Frontal cortex (tissue), 3 donors: ENCODE measurements at regions not wholly inside any gene's neighbourhood (a gene's known extent, or its start where the extent isn't known, plus 50 kb on each side); places are given as distances from the start of the nearest gene placed in this dataset.

Experiments used
- DNase-seq, 2 donors: peaks; one replicate each; pipeline ENCODE4 v3.0.0; 2012; ENCODE audit warnings: low spot score in 2 of 2
- FAIRE-seq: peaks from 2 replicates; lab custom pipeline; 2012; peaks lifted over from hg19 to GRCh38; lab: Jason Lieb, UNC
- donor health status: control.
- donor health status: control.
- donor health status: control.

DNA sequence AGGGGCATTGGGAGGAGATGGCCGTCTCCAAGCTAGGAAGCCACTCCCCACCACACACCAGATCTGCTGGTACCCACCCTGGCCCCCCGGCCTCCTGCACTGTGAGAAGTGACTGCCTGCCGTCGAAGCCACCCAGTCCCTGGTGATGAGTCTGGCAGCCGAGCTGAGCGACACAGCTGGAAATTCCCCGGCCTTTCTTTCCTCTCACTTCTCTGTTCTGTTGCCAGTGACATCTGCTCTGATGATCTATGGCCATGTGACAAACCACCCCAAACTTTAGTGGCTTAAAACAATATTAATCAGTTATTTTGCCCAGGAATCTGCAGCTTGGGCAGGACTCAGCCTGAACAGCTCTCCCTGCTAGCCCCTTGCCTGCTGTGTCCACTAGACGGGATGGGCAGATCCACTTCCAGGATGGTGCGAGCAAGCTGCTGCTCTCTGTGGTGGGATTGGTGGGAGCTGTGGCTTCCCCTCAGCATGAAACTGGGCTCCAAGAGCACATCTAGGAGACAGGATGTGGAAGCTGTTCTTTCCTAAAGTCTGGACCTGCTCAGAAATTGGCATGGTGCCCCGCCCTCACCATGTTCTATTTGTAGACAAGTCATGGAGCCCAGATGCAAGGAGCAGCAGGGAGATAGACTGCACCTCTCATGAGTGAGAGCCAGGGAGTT lies 211.2 kb downstream of the GADD45G start:
- DNase-seq: no peak
- FAIRE-seq: no peak

DNA sequence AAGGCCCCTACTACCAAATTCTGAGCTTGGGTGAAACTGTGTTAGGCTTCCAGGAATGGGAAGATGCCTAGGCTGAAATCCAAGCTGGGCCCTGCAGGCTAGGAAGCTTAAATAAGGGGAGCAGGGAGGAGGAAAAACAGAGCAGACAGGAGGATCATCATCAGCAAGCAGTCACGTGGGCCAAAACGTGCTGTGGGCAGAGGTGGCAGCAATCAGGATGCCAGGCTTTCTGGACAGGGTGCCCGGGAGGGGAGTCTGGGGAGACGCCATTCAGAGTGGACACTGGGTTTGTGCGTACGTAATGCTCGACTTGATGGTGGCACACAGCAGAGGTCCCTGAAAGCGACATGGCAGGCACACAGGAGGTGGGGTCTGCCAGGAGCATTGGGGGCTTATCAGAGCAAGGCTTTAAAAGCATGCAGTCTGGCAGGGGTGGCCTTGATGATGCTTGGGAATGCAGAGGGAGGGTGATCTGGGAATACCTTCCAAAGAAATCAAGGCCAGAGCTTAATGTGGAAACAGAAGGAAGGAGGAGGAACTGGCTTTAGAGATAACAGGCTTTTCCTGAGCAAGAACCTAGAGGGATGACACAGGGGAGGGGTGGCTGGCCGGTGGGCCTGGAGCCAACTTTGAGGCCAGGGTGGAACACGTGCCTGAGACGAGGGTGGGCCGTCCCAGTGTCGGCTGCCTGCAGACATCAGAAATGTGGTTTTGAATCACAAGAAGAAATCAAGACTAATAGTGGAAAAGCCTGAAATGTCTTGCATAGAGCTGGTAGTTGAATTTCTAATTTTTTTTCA lies 212.5 kb downstream of the GADD45G start:
- FAIRE-seq: no peak

DNA sequence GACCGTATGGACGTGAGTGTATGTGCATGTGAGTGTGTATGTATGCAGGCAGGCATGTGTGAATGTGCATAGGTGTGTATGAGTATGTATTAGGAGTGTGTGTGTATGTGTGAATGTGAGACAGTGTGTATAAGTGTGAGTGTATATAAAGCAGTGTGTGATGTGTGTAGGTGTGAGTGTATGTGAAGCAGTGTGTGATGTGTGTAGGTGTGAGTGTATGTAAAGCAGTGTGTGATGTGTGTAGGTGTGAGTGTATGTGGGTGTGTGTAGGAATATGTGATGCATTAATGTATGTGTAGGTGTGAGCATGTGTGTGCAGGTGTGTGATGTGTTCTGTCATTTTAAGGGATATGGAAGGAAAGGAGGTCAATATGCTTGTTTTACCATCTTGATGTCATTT lies 215.5 kb downstream of the GADD45G start:
- FAIRE-seq (no peak), DNase-seq (no peak)

More for the DNA sequence above, 212.5 kb downstream of the GADD45G start:
- no peak for DNase-seq

DNA sequence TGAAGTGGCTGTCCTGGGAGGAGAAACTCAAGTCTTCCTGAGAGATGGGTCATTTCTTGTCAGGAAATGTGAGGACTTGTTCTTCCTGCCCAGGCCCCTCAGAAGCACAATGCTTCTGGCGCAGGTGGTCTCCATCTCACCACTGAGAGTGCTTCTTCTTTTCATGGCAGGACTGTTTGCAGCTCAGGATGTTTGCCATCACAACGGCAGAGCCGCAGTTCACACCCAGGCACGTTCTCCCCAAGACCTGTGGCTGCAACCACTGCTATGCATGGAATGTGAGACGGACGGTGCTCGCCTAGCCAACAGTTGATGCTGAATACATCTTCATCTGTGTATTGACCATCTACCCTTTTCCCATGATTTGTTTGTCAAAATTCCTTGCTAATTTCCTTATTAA lies 216.3 kb downstream of the GADD45G start:
- no peak for FAIRE-seq
- no peak for DNase-seq

DNA sequence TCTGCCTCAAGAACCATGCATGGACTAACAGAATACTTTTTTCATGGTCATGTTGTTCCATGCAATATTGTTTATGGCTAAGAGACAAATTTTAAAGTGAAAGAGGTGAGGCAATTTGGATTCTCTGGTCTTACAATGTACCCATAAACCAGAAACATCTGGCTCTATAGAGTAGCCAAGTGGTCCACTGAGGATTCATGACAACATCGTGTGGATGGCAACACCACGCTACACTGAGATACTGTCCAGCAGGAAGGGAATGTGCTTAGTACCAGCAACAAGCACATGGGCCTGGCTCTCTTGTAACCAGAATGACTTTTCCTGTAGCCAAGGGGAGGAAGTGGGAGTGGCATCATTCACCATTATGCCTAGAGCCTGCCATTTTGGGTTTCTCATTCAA lies 218.2 kb downstream of the GADD45G start:
- no peak for DNase-seq
- FAIRE-seq: no peak

DNA sequence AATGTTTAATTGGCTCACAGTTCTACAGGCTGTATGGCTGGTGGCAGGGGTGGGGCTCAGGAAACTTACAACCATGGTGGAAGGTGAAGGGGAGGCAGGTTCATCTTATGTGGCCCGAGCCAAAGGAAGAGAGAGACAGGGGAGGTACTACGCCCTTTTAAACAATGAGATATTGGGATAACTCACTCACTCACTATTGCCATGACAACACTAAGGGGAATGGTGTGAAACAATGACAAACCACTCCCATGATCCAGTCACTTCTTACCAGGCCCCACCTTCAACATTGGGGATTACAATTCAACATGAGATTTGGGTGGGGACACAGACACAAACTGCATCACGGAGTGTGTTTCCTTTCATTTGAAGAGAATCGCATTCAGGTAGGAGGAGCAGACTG lies 220.9 kb downstream of the GADD45G start:
- DNase-seq: no peak
- no peak for FAIRE-seq

DNA sequence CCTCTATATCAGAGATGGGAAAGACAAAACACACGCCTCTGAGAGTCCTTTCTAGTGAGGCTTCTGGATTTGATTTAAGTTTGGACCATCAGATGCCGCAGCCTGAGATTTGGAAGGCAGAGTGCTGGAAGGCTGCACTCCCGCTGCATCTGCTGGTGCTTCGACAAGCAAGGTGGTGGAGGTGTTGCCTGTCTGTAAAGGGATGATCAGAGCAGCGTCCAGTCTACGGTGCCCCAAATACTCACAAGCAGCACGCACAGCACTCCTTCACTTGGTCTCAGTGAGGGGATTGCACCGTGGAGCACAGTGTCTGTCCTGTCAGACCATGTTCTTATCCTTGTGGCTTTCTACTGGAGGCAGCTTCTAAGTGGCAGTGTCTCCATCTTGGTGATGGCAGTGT lies 221.4 kb downstream of the GADD45G start:
- FAIRE-seq: no peak
- no peak for DNase-seq

DNA sequence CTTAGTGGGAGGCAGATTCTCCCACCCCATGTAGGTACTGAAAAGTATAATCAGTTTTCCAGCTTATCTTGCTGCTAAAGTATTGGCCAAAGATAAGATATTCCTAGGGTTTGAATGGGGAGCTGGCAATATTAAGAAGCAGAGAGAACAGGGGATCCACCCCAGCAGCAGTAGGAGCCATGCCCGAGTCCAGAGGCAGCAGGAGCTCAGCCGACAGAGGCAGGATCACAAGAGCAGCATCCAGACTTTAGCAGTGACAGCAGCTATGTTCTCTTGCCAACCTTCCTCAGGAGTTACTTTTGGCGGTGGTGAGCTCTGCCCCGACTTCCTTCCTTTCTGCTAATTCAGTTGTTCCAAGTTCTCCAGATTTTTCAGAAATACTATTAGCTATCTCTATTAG lies 224.5 kb downstream of the GADD45G start:
- FAIRE-seq (no peak), DNase-seq (no peak)

DNA sequence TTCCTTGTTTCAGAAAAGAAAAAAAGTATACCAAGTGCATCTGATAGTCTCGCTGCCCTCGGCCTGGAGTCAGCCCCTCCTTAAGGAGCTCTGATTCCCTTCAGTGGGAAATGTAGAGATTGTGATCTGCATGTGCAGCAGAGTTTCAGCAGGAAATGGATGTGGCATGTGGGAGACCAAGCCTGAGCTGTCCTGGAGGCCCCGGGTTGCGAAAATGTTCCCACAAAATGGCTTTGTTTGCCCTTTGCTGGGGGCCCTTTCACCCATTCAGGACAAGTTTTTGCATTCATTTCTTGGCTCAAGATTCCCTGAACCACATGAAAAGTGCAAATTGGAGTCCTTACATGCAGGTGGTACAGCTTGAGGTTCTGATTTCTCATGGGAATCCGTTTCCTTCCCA lies 230.9 kb downstream of the GADD45G start:
- DNase-seq: no peak
- FAIRE-seq: no peak

DNA sequence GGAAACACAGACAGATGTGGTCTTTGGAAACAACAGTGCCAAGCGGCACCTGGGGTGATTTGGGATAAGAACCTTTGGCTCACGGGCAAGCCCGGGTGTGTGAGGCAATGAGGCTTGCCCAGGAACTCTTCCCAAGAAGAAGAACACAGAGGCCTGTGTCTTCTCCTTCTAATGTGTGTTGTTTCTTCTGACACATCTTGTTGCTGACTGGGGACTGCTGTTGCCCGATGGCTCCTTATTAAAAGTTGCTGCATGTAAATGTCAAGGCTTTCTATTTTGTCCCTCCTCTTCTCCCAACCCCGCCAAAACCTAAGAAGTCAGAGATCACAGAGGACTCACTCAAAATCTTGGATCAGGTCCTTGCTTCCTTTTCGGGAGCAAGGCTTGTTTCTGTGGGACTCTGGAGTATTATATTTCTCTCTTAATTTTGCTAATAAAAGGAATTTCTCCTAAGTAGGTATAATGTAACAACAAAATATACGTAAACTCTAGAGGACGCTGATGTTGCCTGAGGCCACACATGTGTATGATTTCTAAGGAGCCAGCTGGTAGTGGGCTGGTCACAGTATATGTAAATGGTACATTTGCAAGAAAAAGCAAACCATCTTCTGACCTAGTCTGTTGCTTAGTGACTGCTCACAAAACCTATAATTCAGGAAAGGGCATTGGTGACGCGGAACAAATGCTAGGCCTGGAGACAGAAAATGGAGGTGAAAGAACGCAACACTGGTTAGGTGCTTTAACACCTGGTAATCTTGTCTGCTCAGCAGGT lies 232.5 kb downstream of the GADD45G start:
- no peak for DNase-seq
- FAIRE-seq: no peak

DNA sequence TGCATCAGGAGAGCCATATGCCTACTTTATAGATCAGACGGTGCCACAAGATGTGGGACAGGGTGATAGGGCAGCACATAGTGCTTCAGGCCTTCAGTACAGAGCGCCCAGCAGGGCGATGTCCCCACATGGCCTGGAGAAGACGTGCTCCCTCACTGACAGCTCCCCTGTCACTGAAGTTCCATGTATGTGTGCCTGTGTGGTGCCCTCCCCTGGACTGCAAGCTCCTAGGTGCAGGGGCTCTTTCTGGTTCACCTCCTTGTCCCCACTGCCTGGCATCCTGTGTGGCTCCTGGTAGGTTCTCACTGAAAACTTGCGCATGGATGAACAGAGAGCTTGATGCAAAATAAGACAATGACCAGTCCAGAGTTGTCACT lies 233.1 kb downstream of the GADD45G start:
- no peak for DNase-seq

DNA sequence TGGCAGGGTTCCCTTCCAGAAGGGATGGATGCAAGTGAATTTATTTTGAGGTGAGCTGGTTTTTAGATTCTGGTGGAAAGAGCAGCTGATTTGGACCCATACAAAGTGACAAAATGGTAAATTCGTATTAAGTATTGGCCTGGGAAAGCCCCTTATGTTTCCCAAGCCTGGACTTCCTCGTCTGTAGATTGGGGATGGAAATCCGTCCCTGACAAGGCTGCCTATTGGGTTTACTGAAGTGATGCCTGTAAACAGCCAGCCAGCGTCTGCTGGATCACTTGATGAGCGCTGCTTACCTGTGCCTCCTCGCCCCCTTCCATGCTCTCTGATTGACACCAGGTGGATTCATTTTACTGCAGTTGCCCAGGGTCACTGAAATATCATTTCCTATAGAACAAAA lies 233.8 kb downstream of the GADD45G start:
- no peak for DNase-seq
- FAIRE-seq: no peak

More for the DNA sequence above, 233.1 kb downstream of the GADD45G start:
- FAIRE-seq: no peak

DNA sequence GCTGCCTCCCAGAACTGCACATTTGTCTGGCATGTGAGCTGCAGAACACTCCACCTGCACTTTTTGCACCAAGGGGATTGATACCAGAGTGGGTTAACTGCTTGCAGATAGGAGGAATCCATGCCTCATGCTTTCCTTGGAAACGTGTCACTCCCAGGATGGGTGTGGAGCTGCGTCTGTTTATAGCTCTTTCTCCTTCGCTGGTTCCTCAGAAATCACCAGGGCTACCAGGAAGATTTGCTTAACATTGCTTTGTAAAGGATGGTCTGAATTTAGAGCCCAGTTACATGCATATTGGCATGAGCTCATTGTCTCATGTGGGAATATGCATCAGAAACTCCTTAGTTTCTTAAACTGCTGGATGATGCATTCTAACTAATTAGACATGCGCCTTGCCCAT lies 234.6 kb downstream of the GADD45G start:
- DNase-seq (peak in 1 of 2 donors; percentile 25), FAIRE-seq (no peak)

DNA sequence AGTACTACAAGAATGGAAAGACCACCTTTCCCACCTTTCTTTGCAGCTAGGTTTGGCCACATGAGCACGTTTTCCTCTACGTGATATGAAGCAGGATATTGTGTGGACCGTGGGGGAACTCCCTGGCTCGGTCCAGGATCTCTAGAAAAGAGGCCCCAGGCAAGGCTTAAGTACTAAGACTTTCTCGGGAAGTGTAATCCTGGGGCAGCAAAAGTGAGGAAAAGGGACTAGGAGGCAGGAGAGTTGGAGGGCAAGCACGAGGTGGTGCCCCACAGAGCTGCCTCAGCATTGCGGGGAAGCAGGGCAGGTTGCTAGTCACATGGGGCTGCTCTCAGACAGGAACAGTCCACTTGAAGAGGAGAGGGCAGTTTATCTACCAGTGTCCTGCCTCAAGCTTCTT lies 235.1 kb downstream of the GADD45G start:
- no peak for FAIRE-seq
- no peak for DNase-seq

DNA sequence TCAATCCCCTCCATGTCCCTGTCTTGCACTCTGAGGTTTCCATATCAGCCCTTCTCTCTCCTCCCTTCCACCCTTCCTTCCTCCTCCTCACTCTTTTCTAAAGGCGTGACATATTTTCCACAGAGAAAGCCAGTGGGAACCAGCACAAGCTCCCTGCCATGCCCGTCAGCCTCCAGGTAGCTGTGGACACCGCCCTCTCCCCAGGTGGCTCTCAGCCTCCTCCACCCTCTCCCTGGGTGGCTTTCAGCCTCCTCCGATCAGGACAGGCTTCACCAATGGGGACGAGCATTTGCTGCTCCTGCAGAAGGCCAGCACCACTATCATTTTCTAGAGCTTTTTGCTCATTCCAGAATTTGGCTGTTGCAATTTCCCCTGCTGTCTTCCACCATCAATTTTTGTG lies 236.6 kb downstream of the GADD45G start:
- DNase-seq: no peak

DNA sequence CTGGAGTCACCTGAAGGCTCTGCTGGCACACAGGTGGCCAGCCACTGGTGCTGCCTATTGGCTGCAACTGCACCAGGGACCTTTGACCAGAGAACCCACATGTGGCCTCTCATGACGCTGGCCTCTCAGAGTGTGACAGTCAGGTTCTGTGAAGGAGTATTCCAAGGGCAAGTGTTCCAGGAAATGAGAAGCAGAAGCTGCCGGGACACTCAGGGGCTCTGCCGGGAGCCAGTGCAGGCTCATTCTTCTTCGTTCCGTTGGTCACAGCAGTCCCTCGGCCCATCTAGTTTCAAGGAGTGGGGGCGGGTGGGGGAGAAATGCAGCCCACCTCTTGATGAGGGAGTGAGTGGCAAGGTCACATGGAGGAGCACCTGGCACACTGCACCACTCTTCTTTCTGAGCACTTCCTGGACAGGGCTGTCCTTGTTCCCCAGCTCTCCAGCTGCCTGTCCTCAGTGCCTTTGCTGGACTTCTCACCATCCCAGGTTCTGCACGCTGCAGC lies 237.5 kb downstream of the GADD45G start:
- FAIRE-seq (no peak), DNase-seq (no peak)

More for the DNA sequence above, 236.6 kb downstream of the GADD45G start:
- FAIRE-seq: no peak

DNA sequence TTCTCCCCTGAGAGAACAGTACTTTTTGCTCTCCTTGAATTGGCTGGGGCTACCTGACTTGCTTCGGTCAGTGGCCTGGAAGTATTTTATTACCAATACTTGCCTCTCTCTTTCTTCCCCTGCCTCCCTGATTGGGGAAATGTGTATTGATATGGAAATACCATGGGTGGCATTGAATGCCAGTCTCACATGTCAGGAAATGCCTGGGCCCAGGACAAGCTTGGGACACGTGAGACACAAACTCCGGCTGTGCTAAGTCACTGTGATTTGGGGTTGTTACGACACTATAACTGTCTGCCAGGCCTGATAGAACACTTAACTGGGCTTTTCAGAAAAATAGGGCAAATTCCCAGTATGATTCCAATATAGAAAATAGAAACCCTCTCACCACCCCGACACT lies 238.3 kb downstream of the GADD45G start:
- DNase-seq: no peak
- FAIRE-seq: no peak

DNA sequence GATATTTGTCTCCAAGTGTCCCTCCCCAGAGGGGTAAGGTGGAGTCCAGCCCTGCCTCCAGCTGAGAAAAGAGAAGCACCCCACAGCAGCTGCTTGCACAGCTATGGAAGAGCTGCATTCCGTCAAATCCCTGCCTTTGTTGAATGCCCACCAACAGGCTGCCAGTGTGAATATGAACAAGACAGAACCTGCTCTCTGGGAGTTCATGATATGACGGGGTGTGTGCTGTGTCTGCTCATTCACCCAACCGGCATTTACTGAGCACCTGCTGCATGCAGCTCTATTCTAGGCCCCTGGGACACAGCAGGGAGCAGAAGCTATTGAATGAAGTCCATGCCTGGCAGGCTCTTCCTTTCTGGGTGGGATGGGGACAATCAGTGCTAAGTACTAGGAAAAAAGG lies 238.8 kb downstream of the GADD45G start:
- FAIRE-seq (no peak), DNase-seq (no peak)

DNA sequence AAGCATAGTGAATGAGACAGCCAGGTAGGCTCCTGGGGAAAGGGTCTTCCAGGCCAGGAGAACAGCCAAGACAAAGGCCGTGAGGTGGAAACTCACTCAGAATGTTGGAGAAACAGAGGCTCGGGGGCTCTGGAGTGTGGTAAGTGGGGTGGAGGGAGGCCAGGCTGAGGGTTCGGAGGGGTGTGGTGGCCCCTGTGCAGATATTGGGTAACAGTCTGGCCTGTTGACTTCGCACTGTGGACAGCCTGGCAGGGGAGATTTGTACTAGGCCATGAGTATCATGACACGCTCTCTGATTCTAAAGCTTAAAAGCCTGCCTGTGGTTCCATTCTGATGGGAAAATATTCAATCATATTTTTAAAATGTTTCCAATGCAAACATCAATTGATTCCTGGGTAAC lies 239.3 kb downstream of the GADD45G start:
- FAIRE-seq (no peak), DNase-seq (no peak)

DNA sequence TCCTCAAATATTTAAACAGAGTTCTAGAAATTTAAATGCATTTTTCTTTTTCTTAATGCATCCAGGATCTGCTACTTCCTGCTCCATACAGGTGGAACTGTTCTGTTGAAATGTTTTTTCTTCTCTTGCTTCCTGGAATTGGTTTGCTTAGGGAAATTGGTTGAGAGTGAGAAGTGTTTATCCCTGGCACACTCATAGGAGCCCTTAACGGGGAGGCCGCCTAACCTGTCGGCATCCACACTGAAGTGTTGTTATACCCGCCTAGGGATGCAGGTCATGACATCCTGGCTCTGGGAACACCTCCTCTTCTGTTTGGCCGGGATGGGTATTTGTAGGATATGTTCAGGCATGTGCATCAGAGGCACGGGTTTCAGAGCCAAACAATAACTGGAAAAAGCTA lies 239.7 kb downstream of the GADD45G start:
- FAIRE-seq (no peak), DNase-seq (no peak)

DNA sequence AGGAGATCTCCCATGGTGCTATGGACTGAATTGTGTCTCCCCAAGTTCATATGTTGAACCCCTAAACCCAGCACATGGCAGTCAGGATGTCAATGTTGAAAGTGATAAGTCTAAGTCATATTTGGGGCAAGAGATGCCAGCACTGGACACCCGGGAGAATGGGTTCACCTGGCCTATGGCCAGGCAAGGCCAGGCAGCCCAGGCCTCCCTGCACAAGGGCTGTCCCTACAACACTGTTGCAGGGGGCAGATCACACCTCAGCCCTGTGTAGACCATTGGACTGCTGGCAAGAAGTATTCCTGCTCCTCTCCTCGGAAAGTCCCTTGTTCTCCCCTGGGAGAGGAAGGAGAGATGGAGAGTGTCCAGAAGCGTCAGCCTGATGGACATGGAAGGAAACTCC lies 240.5 kb downstream of the GADD45G start:
- FAIRE-seq: no peak
- no peak for DNase-seq
